KOPT-K1 (cell line): ENCODE measurements at regions not wholly inside any gene's neighbourhood (a gene's known extent, or its start where the extent isn't known, plus 50 kb on each side); places are given as distances from the start of the nearest gene placed in this dataset.

Experiments used
- H3K27ac ChIP-seq: fragments of 200-600 bp; sonication (generic); 2 replicates; pipeline ENCODE4 v1.5.1; 2016; ENCODE audit warnings: antibody characterized with exemption, mild to moderate bottlenecking, low read depth, low read length; ENCODE audit not compliant: poor library complexity, severe bottlenecking
- H3K36me3 ChIP-seq: fragments of 200-600 bp; sonication (generic); 2 replicates; pipeline ENCODE4 v1.5.1; 2017; ENCODE audit warnings: antibody characterized with exemption, mild to moderate bottlenecking, low read length, moderate library complexity; ENCODE audit not compliant: insufficient read depth
- H3K9me3 ChIP-seq: fragments of 200-600 bp; sonication (generic); 2 replicates; pipeline ENCODE4 v1.5.1; 2017; ENCODE audit warnings: antibody characterized with exemption, low read length, mild to moderate bottlenecking; ENCODE audit not compliant: insufficient read depth, poor library complexity, severe bottlenecking

DNA sequence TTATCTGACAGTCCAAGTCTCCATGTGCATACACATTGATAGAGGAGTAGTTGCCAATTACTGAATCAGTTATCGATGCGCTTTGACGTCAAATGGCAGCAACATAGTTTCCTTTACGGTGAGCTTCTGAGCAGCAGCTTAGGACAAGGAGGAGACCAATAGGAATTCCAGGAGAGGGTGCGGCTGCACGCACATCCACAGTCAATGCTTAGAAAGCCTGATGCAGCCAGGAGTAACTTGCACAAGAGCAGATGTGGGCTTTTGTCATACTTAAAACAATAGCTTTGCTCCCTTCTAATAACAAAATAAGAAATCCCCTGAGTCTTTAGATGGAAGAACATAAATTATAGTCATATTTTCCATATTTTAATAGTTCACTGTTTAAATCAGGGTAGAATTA, 442.1 kb downstream of the BCKDHB start:
- Histone ChIP-seq H3K9me3 (no peaks in the 10 kb centered on the region), H3K27ac (no peak overlapping the region)

GRCh38 chr6:80547827-80548226, 441.4 kb downstream of the BCKDHB start:
- no peaks in the 10 kb centered on the region for H3K36me3 ChIP-seq
- H3K27ac ChIP-seq = no peak overlapping the region

More for the DNA sequence above, 442.1 kb downstream of the BCKDHB start:
- H3K36me3 ChIP-seq = no peaks in the 10 kb centered on the region

DNA sequence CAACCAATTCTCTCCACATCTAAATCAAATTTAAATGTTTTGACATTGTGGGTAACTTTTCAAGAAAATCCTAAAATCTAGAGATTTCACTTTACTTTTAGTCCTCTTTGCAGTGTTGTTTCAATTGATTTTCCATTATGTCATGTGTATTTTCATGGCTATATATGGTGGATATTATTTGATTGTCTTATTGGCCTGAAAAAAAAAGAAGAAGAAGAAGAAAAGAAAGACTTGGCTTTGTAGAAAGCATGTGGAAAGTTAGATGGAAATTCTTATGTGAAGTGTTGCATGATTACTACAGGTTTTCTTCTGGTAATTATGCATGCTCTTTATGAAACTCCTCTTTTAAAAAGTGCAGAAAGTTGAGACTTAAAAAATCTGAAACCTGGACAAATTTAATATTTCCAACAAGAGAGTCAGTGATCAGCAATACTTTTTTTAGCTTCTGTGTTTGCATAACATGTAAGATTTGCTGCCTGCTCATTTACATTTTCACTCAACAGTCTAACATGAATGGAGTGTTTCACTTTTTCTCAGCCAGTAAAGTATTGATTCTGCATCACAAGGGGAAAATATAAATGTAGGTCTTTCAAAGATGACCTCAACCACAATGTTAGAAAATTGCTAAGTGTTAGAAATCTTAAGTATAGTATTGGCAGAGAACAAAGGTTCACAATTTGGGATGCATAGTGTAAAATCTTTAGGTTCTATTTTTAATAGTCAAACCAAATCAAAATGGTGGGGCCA, 438.7 kb downstream of the BCKDHB start:
- Histone ChIP-seq H3K36me3 (no peaks in the 10 kb centered on the region), H3K27ac (no peak overlapping the region), H3K9me3 (no peaks in the 10 kb centered on the region)

More at GRCh38 chr6:80547827-80548226, 441.4 kb downstream of the BCKDHB start:
- no peaks in the 10 kb centered on the region for H3K9me3 ChIP-seq

- H3K27ac ChIP-seq = no peak overlapping the region
- no peaks in the 10 kb centered on the region for H3K36me3 ChIP-seq
- no peaks in the 10 kb centered on the region for H3K9me3 ChIP-seq
Observed at GRCh38 chr6:80544555-80544954, 438.1 kb downstream of the BCKDHB start.

DNA sequence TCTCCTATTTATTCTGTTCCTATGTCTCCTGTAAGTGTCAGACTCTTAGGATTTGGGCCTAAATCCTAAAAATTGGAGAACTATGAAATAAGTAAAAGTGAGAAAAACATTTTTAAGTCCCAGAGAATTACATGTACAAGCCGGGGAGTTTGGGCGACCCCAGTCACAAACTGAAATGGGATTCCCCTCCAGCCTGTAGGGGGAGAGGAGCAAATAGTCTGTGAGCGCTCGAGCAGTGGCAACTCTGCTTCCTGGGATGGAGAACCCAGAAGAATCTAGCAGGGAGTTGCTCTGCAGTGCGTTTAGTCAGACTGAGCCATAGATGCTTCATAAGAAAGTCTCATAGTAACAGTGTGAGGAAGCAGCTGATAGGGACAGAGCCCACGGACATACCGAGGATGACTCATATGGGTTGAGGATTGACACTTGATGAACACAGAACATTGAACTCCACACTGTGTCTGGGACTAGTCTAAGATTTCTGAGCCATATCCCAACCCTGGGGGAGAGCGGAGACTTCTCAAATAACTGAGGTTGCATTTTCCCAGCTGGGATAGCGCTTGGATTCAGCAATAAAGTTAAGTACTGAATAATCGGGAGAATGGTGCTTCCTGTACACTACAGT, 437.2 kb downstream of the BCKDHB start:
- H3K27ac ChIP-seq = no peak overlapping the region
- no peaks in the 10 kb centered on the region for H3K36me3 ChIP-seq
- H3K9me3 ChIP-seq = no peaks in the 10 kb centered on the region

GRCh38 chr6:80543151-80543550, 436.7 kb downstream of the BCKDHB start:
- Histone ChIP-seq H3K27ac (no peak overlapping the region), H3K36me3 (no peaks in the 10 kb centered on the region), H3K9me3 (no peaks in the 10 kb centered on the region)

DNA sequence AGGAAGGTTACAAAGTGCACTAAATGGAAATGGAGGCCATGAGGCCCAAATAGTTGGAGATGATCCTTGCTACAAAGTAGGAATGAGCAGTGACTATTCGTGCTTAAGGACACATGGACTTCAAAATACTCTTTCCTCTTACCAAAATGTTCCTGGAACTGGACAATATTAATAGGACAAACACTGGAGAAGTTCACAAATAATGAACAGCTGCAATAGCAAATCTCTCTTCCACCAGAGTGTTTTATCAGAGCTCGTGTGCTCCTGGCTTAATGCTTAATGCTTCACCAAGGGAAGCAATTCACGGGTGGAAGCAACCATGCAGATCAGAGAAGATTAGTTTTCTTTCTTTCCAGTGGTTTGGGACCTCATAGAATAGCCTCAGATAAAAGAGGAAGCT, 435.4 kb downstream of the BCKDHB start:
- H3K36me3 ChIP-seq = no peaks in the 10 kb centered on the region
- no peaks in the 10 kb centered on the region for H3K9me3 ChIP-seq
- H3K27ac ChIP-seq = no peak overlapping the region

GRCh38 chr6:80541181-80541580, 434.7 kb downstream of the BCKDHB start:
- Histone ChIP-seq H3K36me3 (no peaks in the 10 kb centered on the region), H3K9me3 (no peaks in the 10 kb centered on the region), H3K27ac (no peak overlapping the region)

DNA sequence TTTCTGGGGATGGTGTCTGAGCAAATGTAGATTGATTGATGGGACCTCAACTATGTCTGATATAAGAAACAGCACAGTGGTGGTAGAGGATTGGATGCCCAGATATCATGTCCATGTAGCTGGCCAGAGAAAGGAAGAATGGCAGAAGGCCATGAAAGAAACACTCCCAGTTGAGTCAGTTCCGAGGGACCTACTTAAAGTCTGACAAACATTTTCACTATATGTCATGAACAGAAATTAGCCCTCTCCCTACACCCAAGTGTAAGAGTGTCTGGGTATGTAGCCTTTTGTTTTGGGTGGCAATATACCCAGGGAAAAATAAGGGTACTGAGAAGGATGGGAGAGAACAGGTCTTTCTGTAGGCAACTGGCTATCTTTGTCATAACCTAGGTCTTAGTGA, 434.2 kb downstream of the BCKDHB start:
- Histone ChIP-seq H3K9me3 (no peaks in the 10 kb centered on the region), H3K27ac (no peak overlapping the region), H3K36me3 (no peaks in the 10 kb centered on the region)

- Histone ChIP-seq H3K36me3 (no peaks in the 10 kb centered on the region), H3K9me3 (no peaks in the 10 kb centered on the region), H3K27ac (no peak overlapping the region)
Observed at GRCh38 chr6:80537118-80537972, 430.9 kb downstream of the BCKDHB start.

DNA sequence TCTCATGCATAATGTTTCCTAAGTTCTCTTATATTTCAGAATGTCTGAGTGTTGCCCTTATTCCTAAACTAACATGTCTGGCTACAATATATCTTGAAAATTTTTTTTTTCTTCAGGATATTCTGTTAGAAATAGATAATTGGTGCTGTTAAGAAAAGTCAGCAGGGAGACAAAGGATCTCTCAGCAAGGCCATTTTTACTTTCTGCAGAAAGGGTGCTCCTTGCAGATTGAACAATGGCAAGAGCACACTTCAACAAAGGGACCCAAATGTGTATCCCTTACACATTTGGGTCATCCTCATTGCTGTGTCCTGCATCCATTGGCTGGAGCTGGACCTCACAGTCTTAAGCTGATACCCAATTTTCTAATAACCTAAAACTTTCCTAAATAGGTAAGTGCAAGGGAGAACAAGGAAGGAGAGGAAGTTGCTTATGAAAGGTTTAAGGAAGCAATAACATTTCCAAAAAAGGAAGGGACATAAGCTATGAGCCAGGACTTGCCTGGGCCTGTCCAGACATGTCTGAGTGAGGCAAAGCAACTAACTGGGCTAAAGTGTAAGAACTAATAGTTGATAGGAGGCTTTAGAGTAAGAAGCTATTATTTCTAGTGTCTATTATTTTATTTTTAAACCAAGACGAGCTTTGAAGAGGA, 429.6 kb downstream of the BCKDHB start:
- H3K36me3 ChIP-seq = no peaks in the 10 kb centered on the region
- no peak overlapping the region for H3K27ac ChIP-seq
- no peaks in the 10 kb centered on the region for H3K9me3 ChIP-seq

GRCh38 chr6:80531681-80532619, 425.5 kb downstream of the BCKDHB start:
- Histone ChIP-seq H3K9me3 (no peaks in the 10 kb centered on the region), H3K27ac (no peak overlapping the region), H3K36me3 (no peaks in the 10 kb centered on the region)

DNA sequence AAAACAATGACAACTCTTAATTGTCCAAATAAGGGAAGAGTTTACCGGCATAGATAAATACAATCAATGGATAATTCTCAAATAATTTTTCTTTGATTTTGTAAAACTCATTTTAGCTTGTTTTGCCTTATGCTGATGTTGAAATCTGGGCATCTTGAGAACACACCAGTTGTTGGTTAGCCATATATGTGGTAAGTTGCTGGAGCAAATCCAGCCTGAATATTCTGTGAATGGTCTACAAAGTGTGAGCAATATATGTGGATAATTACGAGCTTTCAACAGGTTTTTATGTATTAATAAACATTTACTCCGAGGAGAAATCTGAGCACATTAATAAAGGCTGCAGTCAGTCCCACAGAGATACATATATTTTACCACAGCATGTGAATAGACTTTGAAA, 423.6 kb downstream of the BCKDHB start:
- no peaks in the 10 kb centered on the region for H3K9me3 ChIP-seq
- no peak overlapping the region for H3K27ac ChIP-seq
- no peaks in the 10 kb centered on the region for H3K36me3 ChIP-seq

DNA sequence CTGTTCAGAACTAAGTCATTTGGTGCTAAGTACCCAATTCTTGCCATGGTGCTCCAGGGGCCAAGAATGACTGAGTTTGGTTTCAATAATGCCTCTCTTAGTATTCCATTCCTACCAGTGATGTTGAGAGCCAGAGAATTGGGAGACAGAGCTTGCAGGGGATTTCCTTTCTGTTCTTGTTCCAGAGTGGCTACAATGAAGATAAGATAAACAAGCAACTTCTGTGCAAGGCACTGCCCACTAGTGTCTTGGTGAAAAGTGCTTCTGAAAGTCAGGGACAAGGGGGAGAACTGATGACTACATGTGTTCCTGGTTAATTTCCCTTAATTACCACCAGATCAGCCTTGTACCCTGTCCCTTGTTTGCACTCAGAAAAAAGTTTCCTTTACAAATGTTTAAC, 421.6 kb downstream of the BCKDHB start:
- Histone ChIP-seq H3K9me3 (no peaks in the 10 kb centered on the region), H3K27ac (no peak overlapping the region), H3K36me3 (no peaks in the 10 kb centered on the region)
